Lower leg skin (tissue), 4 donors: ENCODE measurements at regions not wholly inside any gene's neighbourhood (a gene's known extent, or its start where the extent isn't known, plus 50 kb on each side); places are given as distances from the start of the nearest gene placed in this dataset.

Experiments
- DNase-seq, 2 donors: peaks; one replicate each; pipeline ENCODE4 v3.0.0-alpha.2; 2019; ENCODE audit warnings: low spot score in 2 of 2
- H3K4me3 ChIP-seq: fragments of 200-600 bp; sonication (generic); 2 replicates; pipeline ENCODE4 v1.5.1; 2017; ENCODE audit warnings: mild to moderate bottlenecking, low read depth; ENCODE audit not compliant: poor library complexity, severe bottlenecking
- POLR2A ChIP-seq, 2 donors: fragments of 450-650 bp; IDR thresholded peaks; one replicate each; pipeline ENCODE4 v1.6.1; 2016 to 2017; ENCODE audit warnings: antibody characterized with exemption in 2 of 2, mild to moderate bottlenecking in 1 of 2, moderate library complexity in 1 of 2
- WGBS, 2 donors: methylation state at CpG; one replicate each; pipeline ENCODE4 v1.1.5; 2018; 5-methylcytosine and 5-hydroxymethylcytosine counted together
- intact Hi-C: fragments of 100-400 bp; cut with DNase I; formaldehyde crosslinking; loops from one replicate; pipeline ENCODE4 v1.15.0; 2023; ENCODE audit warnings: low total_unique reads
- TF ChIP-seq, protein P1 (sequence below), 3 donors: fragments of 450-650 bp; IDR thresholded peaks; one replicate each; pipeline ENCODE4 v1.5.1; 2016; ENCODE audit warnings: antibody characterized with exemption in 3 of 3, mild to moderate bottlenecking in 3 of 3, moderate library complexity in 2 of 3

DNA sequence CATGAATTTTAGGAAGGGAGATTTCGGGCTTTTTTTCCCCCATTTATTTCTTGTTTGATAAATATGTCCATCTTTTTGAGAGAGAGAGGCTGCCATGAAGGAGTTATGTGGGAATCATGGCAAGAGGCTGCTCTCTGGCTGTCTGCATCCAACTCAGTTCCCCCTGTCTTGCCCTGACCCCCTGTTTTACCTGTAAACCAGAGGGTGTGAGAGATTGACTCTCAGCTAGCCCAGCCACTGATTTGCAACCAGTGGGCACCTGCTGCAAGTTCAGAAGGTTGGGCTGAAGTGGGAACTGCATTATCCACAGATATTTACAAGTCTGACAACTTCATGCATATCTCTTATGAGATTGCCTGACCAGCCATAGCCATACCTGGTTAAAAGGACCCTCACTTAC is 625.4 kb upstream of the FANCL start:
- H3K4me3 ChIP-seq, result no peak overlapping the region
- TF ChIP-seq, protein P1, sequence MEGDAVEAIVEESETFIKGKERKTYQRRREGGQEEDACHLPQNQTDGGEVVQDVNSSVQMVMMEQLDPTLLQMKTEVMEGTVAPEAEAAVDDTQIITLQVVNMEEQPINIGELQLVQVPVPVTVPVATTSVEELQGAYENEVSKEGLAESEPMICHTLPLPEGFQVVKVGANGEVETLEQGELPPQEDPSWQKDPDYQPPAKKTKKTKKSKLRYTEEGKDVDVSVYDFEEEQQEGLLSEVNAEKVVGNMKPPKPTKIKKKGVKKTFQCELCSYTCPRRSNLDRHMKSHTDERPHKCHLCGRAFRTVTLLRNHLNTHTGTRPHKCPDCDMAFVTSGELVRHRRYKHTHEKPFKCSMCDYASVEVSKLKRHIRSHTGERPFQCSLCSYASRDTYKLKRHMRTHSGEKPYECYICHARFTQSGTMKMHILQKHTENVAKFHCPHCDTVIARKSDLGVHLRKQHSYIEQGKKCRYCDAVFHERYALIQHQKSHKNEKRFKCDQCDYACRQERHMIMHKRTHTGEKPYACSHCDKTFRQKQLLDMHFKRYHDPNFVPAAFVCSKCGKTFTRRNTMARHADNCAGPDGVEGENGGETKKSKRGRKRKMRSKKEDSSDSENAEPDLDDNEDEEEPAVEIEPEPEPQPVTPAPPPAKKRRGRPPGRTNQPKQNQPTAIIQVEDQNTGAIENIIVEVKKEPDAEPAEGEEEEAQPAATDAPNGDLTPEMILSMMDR (IDR thresholded peaks at IDR 0.05), result no peak
- TF ChIP-seq POLR2A (IDR thresholded peaks at IDR 0.05), result no peak
- DNase-seq, result no peak
- WGBS, 2 donors, result 48 to 68% methylated on average over 1 of the region's 1 CpG
- intact Hi-C loops, result no loop called here

DNA sequence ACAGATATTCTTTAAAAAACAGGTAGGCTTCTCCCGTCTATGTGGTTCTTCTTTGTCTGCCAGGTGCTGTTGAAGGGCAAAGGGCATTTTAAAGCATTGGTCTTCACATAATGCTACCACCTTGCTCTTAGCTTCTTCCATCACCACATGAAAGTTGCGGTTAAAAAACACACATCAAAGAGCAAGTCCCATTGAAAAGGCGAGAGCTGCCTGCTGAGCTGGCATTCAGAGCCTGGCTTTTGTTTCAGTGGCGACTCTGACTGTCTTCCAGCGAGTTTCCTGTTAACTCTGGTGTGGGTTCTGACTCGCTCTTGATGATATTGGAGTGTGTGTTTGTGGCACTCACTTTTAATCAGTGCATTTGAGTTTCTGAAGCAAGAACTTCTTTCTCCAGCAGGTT is 624.9 kb upstream of the FANCL start:
- WGBS, 2 donors, result 50 to 59% methylated on average over 6 of the region's 6 CpGs
- no peak overlapping the region for H3K4me3 ChIP-seq
- intact Hi-C loops, result no loop called here
- TF ChIP-seq POLR2A (IDR thresholded peaks at IDR 0.05), result no peak
- TF ChIP-seq, protein P1 (IDR thresholded peaks at IDR 0.05), result no peak
- DNase-seq, result no peak

DNA sequence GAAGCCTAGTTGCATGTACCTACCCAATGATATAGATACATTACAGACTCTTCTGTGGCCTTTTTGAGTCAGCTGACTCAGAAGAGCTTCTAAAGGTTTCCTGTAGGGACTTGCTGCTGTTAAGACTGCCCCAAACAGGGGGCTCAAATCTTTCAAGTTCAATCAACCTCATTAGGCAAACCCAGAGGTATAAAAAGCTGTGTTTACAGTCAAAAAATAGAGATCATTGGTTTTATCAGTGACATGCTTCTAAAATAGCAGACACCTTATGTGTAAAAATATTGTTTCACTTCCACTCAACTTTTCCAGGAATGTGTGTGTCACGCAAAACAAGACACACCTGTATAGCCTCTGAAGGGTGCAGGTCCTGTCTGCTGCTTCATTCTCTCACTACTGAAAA is 624.3 kb upstream of the FANCL start:
- intact Hi-C loops, result no loop called here
- no peak for TF ChIP-seq POLR2A (IDR thresholded peaks at IDR 0.05)
- TF ChIP-seq, protein P1 (IDR thresholded peaks at IDR 0.05), result no peak
- WGBS, 2 donors, result 90 to 91% methylated on average over 1 of the region's 1 CpG

DNA sequence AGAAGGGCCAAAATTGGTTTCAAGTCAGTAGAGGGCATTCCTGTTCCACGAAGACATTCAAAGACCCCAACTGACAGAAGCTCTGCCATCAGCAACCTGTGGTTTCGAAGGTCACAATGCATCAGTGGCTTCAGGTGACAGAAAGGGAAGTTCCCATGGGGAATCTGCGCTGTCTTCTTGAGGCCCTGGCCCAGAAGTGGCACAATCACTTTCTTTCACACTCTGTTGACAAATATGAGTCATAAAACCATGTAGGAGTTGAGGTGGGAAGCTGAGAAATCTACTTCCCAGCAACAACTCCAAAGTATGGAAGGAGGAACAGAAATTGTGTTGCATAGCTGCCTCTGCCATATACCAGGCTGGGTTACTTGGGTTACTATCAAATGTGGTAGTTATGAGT is 621.1 kb upstream of the FANCL start:
- no peak for DNase-seq
- intact Hi-C loops, result no loop called here
- H3K4me3 ChIP-seq, result no peak overlapping the region
- WGBS, 2 donors, result 76% methylated on average over 3 of the region's 3 CpGs
- TF ChIP-seq, protein P1 (IDR thresholded peaks at IDR 0.05), result no peak
- no peak for TF ChIP-seq POLR2A (IDR thresholded peaks at IDR 0.05)

More for the DNA sequence above, 624.3 kb upstream of the FANCL start:
- no peak overlapping the region for H3K4me3 ChIP-seq
- no peak for DNase-seq

DNA sequence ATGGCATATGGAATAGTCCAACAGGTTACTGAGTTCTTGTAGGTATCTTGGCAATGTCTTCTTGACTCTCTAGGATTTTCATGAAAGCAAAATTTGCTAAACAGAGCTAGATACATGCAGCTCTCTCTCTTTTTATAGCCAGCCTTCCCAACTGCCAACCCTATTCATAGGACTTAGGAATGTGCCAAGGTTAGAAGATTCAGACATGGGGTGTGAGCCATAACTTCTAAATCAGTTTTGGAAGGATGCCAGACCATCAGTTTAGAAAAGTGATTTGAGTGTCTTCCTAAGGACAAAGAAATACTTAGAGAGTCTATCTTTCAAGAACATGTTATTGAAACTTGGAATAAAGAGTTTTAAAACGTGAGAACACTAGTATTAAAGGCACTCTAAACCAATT is 619.5 kb upstream of the FANCL start:
- TF ChIP-seq, protein P1 (IDR thresholded peaks at IDR 0.05), result no peak
- no peak for TF ChIP-seq POLR2A (IDR thresholded peaks at IDR 0.05)
- WGBS, 2 donors, result 62 to 67% methylated on average over 1 of the region's 1 CpG
- intact Hi-C loops, result no loop called here

DNA sequence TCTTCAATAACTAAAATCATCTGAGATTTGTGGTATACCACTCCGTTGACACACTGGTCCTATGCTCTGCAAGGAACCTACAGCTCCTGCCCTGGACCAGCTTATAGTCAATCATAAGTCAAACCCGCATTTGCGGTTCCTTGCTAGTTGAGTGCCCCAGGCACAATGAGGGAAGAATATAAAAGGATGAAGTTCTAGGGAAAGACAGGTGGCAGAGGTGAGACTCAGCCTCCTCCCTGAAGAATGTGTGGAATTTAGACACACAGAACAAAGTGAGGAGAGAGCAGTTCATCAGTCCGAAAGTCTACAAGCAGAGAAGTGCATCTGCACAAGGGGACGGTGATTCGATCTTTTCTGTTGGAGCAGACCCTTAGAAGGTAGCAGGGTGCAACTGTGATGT is 615.0 kb upstream of the FANCL start:
- TF ChIP-seq, protein P1 (IDR thresholded peaks at IDR 0.05), result no peak
- TF ChIP-seq POLR2A (IDR thresholded peaks at IDR 0.05), result no peak
- DNase-seq, result no peak
- 67 to 81% methylated on average over 6 of the region's 6 CpGs for WGBS, 2 donors

More for the DNA sequence above, 619.5 kb upstream of the FANCL start:
- H3K4me3 ChIP-seq, result no peak overlapping the region
- DNase-seq, result no peak

More for the DNA sequence above, 615.0 kb upstream of the FANCL start:
- no peak overlapping the region for H3K4me3 ChIP-seq
- intact Hi-C loops, result no loop called here
